Stimulated activated CD4-positive, alpha-beta T cell treated with anti-CD3 and anti-CD28 coated beads, Interleukin-12 subunit alpha, Interleukin-12 subunit beta, amount 100 ng/mL, for 48 hours (primary cell): ENCODE measurements at regions not wholly inside any gene's neighbourhood (a gene's known extent, or its start where the extent isn't known, plus 50 kb on each side); places are given as distances from the start of the nearest gene placed in this dataset.
"Not testable (repeated sequence)": the region's sequence is repeated elsewhere in the genome, so short reads cannot be mapped to it uniquely, and the experiment has no call there.

ENCODE experiments used
- DNase-seq, 3 donors: peaks; one replicate each; pipeline ENCODE4 v3.0.0-alpha.2; 2020; ENCODE audit warnings: low read depth in 2 of 3, low spot score in 1 of 3

- no peak for DNase-seq
Measured at GRCh38 chr9:78666818-78667414, 370.0 kb downstream of the PSAT1 start.

GRCh38 chr9:78668148-78668832 lies 371.4 kb downstream of the PSAT1 start:
- no peak for DNase-seq

GRCh38 chr9:78669591-78669990 lies 372.7 kb downstream of the PSAT1 start:
- no peak for DNase-seq

- no peak for DNase-seq
Measured at GRCh38 chr9:78671785-78672184, 374.9 kb downstream of the PSAT1 start.

- DNase-seq = no peak
Measured at GRCh38 chr9:78674874-78675273, 377.9 kb downstream of the PSAT1 start.

- no peak for DNase-seq
Measured at GRCh38 chr9:78676009-78676408, 379.1 kb downstream of the PSAT1 start.

GRCh38 chr9:78676623-78677022 lies 379.7 kb downstream of the PSAT1 start:
- DNase-seq = no peak

GRCh38 chr9:78677326-78677725 lies 380.4 kb downstream of the PSAT1 start:
- no peak for DNase-seq

- no peak for DNase-seq
Measured at GRCh38 chr9:78678877-78679276, 382.0 kb downstream of the PSAT1 start.

GRCh38 chr9:78680196-78680595 lies 383.3 kb downstream of the PSAT1 start:
- DNase-seq = no peak

GRCh38 chr9:78682216-78682615 lies 385.3 kb downstream of the PSAT1 start:
- no peak for DNase-seq

- no peak for DNase-seq
Measured at GRCh38 chr9:78685471-78685870, 388.5 kb downstream of the PSAT1 start.

GRCh38 chr9:78688796-78689195 lies 391.9 kb downstream of the PSAT1 start:
- DNase-seq = no peak

GRCh38 chr9:78691542-78691941 lies 394.6 kb downstream of the PSAT1 start:
- DNase-seq = no peak

- no peak for DNase-seq
Measured at GRCh38 chr9:78692871-78693270, 395.9 kb downstream of the PSAT1 start.

- no peak for DNase-seq
Measured at GRCh38 chr9:78694974-78695373, 398.0 kb downstream of the PSAT1 start.

GRCh38 chr9:78695519-78695918 lies 398.6 kb downstream of the PSAT1 start:
- DNase-seq = no peak

- no peak for DNase-seq
Measured at GRCh38 chr9:78697618-78698017, 400.7 kb downstream of the PSAT1 start.

- DNase-seq = no peak
Measured at GRCh38 chr9:78698371-78698770, 401.4 kb downstream of the PSAT1 start.

- DNase-seq = not testable (repeated sequence)
Measured at GRCh38 chr9:78699217-78699616, 402.3 kb downstream of the PSAT1 start.

GRCh38 chr9:78704153-78704552 lies 407.2 kb downstream of the PSAT1 start:
- not testable (repeated sequence) for DNase-seq

GRCh38 chr9:78707080-78707479 lies 410.2 kb downstream of the PSAT1 start:
- DNase-seq = no peak

- DNase-seq = no peak
Measured at GRCh38 chr9:78707481-78707991, 410.6 kb downstream of the PSAT1 start.
